HPDE6-E6E7 (cell line): ENCODE measurements at regions not wholly inside any gene's neighbourhood (a gene's known extent, or its start where the extent isn't known, plus 50 kb on each side); places are given as distances from the start of the nearest gene placed in this dataset.

Experiments
- DNase-seq: peaks from one replicate; pipeline ENCODE4 v3.0.0; 2011; ENCODE audit warnings: missing footprints; ENCODE audit errors: extremely low spot score

GRCh38 chr5:74094096-74094781 lies 468.2 kb downstream of the ARHGEF28 start:
- no peak for DNase-seq

- no peak for DNase-seq
Observed at GRCh38 chr5:74093561-74093960, 467.6 kb downstream of the ARHGEF28 start.

GRCh38 chr5:74092766-74093165 lies 466.8 kb downstream of the ARHGEF28 start:
- DNase-seq = no peak

- DNase-seq = no peak
Observed at GRCh38 chr5:74085782-74086181, 459.8 kb downstream of the ARHGEF28 start.

- no peak for DNase-seq
Observed at GRCh38 chr5:74085186-74085585, 459.2 kb downstream of the ARHGEF28 start.

- no peak for DNase-seq
Observed at GRCh38 chr5:74083096-74083791, 457.2 kb downstream of the ARHGEF28 start.

- no peak for DNase-seq
Observed at GRCh38 chr5:74082512-74083055, 456.6 kb downstream of the ARHGEF28 start.

GRCh38 chr5:74081126-74081525 lies 455.1 kb downstream of the ARHGEF28 start:
- DNase-seq = no peak

GRCh38 chr5:74079971-74080556 lies 454.1 kb downstream of the ARHGEF28 start:
- DNase-seq = no peak

GRCh38 chr5:74075501-74076484 lies 449.8 kb downstream of the ARHGEF28 start:
- peak; percentile 17 for DNase-seq

GRCh38 chr5:74074111-74074510 lies 448.1 kb downstream of the ARHGEF28 start:
- DNase-seq = no peak

- no peak for DNase-seq
Observed at GRCh38 chr5:74073257-74073656, 447.3 kb downstream of the ARHGEF28 start.

GRCh38 chr5:74072646-74073045 lies 446.6 kb downstream of the ARHGEF28 start:
- DNase-seq = no peak

GRCh38 chr5:74070766-74071165 lies 444.8 kb downstream of the ARHGEF28 start:
- no peak for DNase-seq

- no peak for DNase-seq
Observed at GRCh38 chr5:74069741-74070140, 443.7 kb downstream of the ARHGEF28 start.

GRCh38 chr5:74067748-74068541 lies 441.9 kb downstream of the ARHGEF28 start:
- no peak for DNase-seq

GRCh38 chr5:74064911-74065310 lies 438.9 kb downstream of the ARHGEF28 start:
- no peak for DNase-seq

GRCh38 chr5:74064225-74064624 lies 438.2 kb downstream of the ARHGEF28 start:
- DNase-seq = no peak

- peak; percentile 34 for DNase-seq
Observed at GRCh38 chr5:74063821-74064220, 437.8 kb downstream of the ARHGEF28 start.

GRCh38 chr5:74063346-74063745 lies 437.4 kb downstream of the ARHGEF28 start:
- DNase-seq = no peak

- DNase-seq = no peak
Observed at GRCh38 chr5:74061292-74061691, 435.3 kb downstream of the ARHGEF28 start.
